ENCODE measurements at regions not wholly inside any gene's neighbourhood (a gene's known extent, or its start where the extent isn't known, plus 50 kb on each side); places are given as distances from the start of the nearest gene placed in this dataset.

DNA sequence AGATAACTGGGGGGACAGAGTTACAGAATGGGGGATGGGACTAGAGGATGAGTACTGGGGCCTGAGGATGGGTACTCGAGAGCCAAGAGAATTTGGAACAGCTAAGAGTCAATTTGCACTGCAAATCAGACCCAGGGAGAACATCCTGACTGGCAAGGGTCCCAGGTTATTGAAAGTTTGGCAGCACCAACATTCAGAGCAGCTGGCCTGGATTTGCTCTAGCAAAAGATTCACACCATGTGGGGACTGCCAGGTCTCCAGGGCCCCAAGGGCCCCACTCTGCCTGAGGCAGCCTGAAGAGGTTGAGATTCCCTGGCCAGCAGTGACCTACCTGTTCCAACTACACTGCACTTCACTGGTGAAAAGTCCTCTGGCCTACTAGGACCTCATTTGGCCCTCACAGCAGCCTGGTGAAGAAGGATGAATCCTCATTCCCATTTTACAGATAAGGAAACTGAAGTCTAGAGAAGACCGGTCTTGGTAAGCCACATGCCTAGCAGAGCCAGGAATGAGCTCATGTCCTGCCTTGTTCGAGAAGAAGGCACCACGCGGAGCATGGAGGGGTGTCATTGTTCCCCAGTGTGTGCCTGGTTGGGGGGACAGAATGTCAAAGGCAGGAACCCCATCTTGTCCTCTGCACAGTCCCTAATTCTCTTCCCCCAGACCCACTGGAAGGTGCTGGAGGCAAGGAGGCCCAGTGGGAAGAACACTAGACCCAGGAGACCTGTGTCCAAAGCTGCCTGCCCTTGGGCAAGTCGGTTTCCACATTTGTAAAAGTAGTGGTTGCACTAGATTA, 258.6 kb downstream of the TNS1 start:
- DNase-seq (ENCODE audit: low spot score), result no peak
- Histone ChIP-seq H3K4me1 (ENCODE audit: insufficient read depth, low read length) (no peaks in the 10 kb centered on the region), H3K79me2 (ENCODE audit: insufficient read depth, low read length) (no peaks in the 10 kb centered on the region), H3K27me3 (ENCODE audit: control insufficient read depth in 1 of 2, insufficient read depth in 2 of 2, low read length in 2 of 2) (peaks cover 0 to 15% of the 10 kb centered on the region in 2 experiments; a peak in 2 of 5 replicates), H3K27ac (ENCODE audit: extremely low read length, insufficient read depth, low read length) (no peak overlapping the region), H2AFZ (ENCODE audit: low read length) (no peak overlapping the region), H3K4me2 (ENCODE audit: low read depth, low read length) (no peak overlapping the region), H3K9me3 (ENCODE audit: low read length) (no peaks in the 10 kb centered on the region), H3K36me3 (replicated peaks in 1 of 2; ENCODE audit: control insufficient read depth in 1 of 2, insufficient read depth in 2 of 2, low read length in 2 of 2) (no peaks in the 10 kb centered on the region), H4K20me1 (ENCODE audit: insufficient read depth, low read length) (peaks cover 3% of the 10 kb centered on the region; the same call in 1 of the 2 replicates), H3K4me3 (replicated peaks in 1 of 3; ENCODE audit: insufficient read depth in 1 of 3, low read depth in 2 of 3, low read length in 3 of 3) (no peak overlapping the region), H3K9ac (ENCODE audit: insufficient read depth, low read depth, low read length) (no peak overlapping the region)
- intact Hi-C loops (cut with micrococcal nuclease; ENCODE audit: unreplicated experiment) (no loop called here), in situ Hi-C loops (cut with HindIII; ENCODE audit: extremely low pct_ligation_motif_present, low pct_unique_long_range_greater_than_20kb) (no loop called here)
- 15% methylated on average over 6 of the region's 6 CpGs for WGBS (ENCODE audit: low lambda C conversion rate)
- no TSS peak for BruUV-seq (replicated peaks)
- ATAC-seq, result no peak
- TF ChIP-seq ZNF839 (CRISPR knock-in tag; IDR thresholded peaks at IDR 0.05; ENCODE audit: borderline replicate concordance) (no peak), SIX4 (CRISPR knock-in tag; IDR thresholded peaks at IDR 0.05) (no peak), ZMYM4 (CRISPR knock-in tag; IDR thresholded peaks at IDR 0.05) (no peak), ZNF775 (CRISPR knock-in tag; IDR thresholded peaks at IDR 0.05; ENCODE audit: borderline replicate concordance) (no peak), TAF1 (CRISPR knock-in tag; IDR thresholded peaks at IDR 0.05) (no peak), FOXA1 (IDR thresholded peaks at IDR 0.05) (no peak), FOXA1 (CRISPR knock-in tag; IDR thresholded peaks at IDR 0.05) (no peak)
- TF ChIP-seq, protein P1, sequence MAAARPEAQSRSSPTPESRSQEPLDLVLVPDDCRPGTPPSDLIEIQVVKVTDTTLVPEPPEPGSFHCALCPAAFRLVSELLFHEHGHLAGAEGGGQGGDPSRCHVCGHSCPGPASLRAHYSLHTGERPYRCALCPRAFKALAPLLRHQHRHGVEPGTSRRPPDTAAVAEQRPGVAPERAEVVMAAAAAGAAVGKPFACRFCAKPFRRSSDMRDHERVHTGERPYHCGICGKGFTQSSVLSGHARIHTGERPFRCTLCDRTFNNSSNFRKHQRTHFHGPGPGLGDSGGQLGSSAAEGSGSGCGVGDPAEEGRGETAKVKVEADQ (CRISPR knock-in tag; IDR thresholded peaks at IDR 0.05; ENCODE audit: borderline replicate concordance), result no peak
- FAIRE-seq, result no peak
- ChIA-PET CTCF (ENCODE audit: low intra/inter-chr PET ratio, low total read pairs) (no interaction called here), POLR2A (no interaction called here)

DNA sequence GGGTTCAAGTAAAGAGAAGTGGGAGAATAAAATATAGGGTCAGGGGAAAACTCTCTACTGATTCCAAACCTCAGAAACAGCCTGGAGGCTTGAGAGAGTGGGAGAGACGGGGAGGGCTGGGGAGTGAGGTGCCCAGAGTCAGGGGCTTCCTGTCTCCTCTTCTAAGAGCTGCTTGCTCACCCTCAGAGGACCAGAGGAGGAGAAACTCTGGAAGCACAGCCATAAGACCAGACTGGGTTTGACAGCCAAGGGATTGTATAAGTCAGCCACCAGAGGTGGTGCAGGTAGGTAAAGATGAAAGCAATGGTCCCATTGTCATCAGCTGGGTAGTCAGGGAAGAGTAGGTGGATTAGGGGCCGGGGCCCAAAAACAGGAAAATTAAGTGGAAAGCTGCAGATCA, 259.4 kb downstream of the TNS1 start:
- in situ Hi-C loops (cut with HindIII; ENCODE audit: extremely low pct_ligation_motif_present, low pct_unique_long_range_greater_than_20kb), result no loop called here
- CTCF ChIA-PET (ENCODE audit: low intra/inter-chr PET ratio, low total read pairs), result no interaction called here
- Histone ChIP-seq H3K27ac (ENCODE audit: extremely low read length, insufficient read depth, low read length) (no peak overlapping the region), H3K9ac (ENCODE audit: insufficient read depth, low read depth, low read length) (no peak overlapping the region), H3K4me3 (replicated peaks in 1 of 3; ENCODE audit: insufficient read depth in 1 of 3, low read depth in 2 of 3, low read length in 3 of 3) (no peak overlapping the region), H3K4me1 (ENCODE audit: insufficient read depth, low read length) (no peaks in the 10 kb centered on the region), H2AFZ (ENCODE audit: low read length) (no peak overlapping the region), H3K9me3 (ENCODE audit: low read length) (no peaks in the 10 kb centered on the region), H4K20me1 (ENCODE audit: insufficient read depth, low read length) (peaks cover 3% of the 10 kb centered on the region; the same call in 1 of the 2 replicates), H3K79me2 (ENCODE audit: insufficient read depth, low read length) (no peaks in the 10 kb centered on the region), H3K36me3 (replicated peaks in 1 of 2; ENCODE audit: control insufficient read depth in 1 of 2, insufficient read depth in 2 of 2, low read length in 2 of 2) (no peaks in the 10 kb centered on the region), H3K27me3 (ENCODE audit: control insufficient read depth in 1 of 2, insufficient read depth in 2 of 2, low read length in 2 of 2) (peaks cover 0 to 15% of the 10 kb centered on the region in 2 experiments; a peak in 2 of 5 replicates), H3K4me2 (ENCODE audit: low read depth, low read length) (no peak overlapping the region)
- 22% methylated on average over 2 of the region's 2 CpGs for WGBS (ENCODE audit: low lambda C conversion rate)
- DNase-seq (ENCODE audit: low spot score) (no peak), ATAC-seq (no peak), FAIRE-seq (no peak)
- intact Hi-C loops (cut with micrococcal nuclease; ENCODE audit: unreplicated experiment), result no loop called here
- POLR2A ChIA-PET, result no interaction called here
- no peak for TF ChIP-seq NFE2 (CRISPR knock-in tag; IDR thresholded peaks at IDR 0.05)
- TF ChIP-seq SMAD9 (CRISPR knock-in tag; IDR thresholded peaks at IDR 0.05), result no peak
- TF ChIP-seq DR1 (CRISPR knock-in tag; IDR thresholded peaks at IDR 0.05), result no peak
- TF ChIP-seq, protein P2, sequence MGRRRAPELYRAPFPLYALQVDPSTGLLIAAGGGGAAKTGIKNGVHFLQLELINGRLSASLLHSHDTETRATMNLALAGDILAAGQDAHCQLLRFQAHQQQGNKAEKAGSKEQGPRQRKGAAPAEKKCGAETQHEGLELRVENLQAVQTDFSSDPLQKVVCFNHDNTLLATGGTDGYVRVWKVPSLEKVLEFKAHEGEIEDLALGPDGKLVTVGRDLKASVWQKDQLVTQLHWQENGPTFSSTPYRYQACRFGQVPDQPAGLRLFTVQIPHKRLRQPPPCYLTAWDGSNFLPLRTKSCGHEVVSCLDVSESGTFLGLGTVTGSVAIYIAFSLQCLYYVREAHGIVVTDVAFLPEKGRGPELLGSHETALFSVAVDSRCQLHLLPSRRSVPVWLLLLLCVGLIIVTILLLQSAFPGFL (CRISPR knock-in tag; IDR thresholded peaks at IDR 0.05), result no peak
- no peak for TF ChIP-seq EED (CRISPR knock-in tag; IDR thresholded peaks at IDR 0.05)
- no TSS peak for BruUV-seq (replicated peaks)
